Dermis microvascular lymphatic vessel endothelial cell (primary cell): ENCODE measurements at regions not wholly inside any gene's neighbourhood (a gene's known extent, or its start where the extent isn't known, plus 50 kb on each side); places are given as distances from the start of the nearest gene placed in this dataset.
"Not testable (repeated sequence)": the region's sequence is repeated elsewhere in the genome, so short reads cannot be mapped to it uniquely, and the experiment has no call there.

Experiments used
- DNase-seq, 2 donors: peaks; one replicate each; pipeline versions ENCODE4 v3.0.0 to v3.0.0-alpha.2; 2010; ENCODE audit warnings: low read depth in 2 of 2

DNA sequence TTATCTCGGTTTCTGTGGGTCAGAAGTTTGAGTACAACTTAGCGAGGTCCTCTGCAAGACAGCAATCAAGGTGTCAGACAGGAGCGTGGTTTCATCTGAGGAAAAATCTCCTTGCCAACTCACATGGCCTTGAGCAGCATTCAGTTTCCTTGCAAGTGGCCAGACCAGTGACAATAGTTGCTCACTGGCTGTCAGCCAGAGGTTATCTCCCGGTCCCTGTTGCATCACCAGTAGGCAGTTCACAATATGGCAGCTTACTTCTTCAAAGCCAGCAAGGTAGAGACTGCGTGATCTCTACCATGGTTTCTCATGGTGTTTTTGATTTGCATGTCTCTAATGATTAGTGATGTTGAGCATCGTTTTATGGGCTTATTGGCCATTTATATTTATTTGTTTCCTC, 143.8 kb upstream of the DAAM1 start:
- no peak for DNase-seq

GRCh38 chr14:59046746-59047145, 141.7 kb upstream of the DAAM1 start:
- DNase-seq: no peak

- DNase-seq: no peak
Observed at GRCh38 chr14:59055006-59055405, 133.5 kb upstream of the DAAM1 start.

DNA sequence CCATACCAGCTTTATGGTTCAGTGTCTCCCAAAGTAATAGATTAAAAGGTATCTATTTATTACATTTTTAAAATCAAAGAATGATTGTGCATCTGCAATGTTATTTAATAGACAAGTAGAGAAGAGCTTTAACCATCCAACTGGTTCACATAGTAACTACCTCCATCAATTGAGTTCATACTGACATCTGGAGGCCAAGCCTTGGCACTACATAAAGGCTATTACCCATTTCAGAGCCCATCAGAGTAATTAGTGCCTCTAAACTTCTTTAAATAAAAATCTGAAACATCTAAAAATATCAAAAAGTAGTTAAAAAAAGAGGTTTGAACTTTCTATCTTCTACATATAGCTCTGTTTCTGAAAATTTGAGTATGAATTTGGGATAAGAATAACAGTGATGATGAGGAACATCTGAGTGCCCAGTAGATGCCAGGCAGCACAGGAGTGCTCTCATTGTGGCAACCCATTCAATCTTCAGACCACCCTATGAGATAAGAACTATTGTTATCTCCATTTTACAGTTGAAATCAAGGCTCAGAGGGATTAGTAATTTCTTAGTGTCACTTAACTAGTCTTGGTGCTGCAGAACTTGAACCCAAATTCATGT, 132.9 kb upstream of the DAAM1 start:
- DNase-seq: peak; percentile 21 to 54

GRCh38 chr14:59057551-59057950, 130.9 kb upstream of the DAAM1 start:
- no peak for DNase-seq

DNA sequence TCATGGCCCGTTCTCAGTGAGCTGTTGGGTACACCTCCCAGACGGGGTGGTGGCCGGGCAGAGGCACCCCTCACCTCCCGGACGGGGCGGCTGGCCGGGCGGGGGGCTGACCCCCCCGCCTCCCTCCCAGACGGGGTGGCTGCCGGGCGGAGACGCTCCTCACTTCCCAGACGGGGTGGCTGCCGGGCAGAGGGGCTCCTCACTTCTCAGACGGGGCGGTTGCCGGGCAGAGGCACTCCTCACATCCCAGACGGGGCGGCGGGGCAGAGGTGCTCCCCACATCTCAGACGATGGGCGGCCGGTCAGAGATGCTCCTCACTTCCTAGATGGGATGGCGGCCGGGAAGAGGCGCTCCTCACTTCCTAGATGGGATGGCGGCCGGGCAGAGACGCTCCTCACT, 129.7 kb upstream of the DAAM1 start:
- DNase-seq: not testable (repeated sequence)

DNA sequence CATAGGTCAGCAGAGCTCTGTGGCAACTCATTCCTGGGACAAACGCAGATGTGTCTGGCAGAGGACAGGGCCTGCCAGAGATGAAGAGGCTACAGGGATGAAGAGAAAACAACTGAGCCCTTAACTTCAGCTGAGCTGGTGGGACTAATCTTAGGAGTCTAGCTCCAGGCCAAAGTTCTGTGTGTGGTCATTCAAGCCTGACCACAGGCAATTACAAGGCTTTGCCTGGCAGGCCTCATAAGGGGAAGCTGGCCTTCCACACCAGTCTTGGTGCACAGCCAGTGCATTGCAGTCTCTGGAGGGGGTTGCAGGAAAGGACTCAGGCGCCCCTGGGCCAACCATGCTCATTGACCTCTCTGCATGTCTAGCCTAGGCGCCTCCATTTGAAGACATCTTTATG, 127.6 kb upstream of the DAAM1 start:
- DNase-seq: no peak

GRCh38 chr14:59061292-59061691, 127.2 kb upstream of the DAAM1 start:
- no peak for DNase-seq

- no peak for DNase-seq
Observed at GRCh38 chr14:59063259-59063658, 125.2 kb upstream of the DAAM1 start.

DNA sequence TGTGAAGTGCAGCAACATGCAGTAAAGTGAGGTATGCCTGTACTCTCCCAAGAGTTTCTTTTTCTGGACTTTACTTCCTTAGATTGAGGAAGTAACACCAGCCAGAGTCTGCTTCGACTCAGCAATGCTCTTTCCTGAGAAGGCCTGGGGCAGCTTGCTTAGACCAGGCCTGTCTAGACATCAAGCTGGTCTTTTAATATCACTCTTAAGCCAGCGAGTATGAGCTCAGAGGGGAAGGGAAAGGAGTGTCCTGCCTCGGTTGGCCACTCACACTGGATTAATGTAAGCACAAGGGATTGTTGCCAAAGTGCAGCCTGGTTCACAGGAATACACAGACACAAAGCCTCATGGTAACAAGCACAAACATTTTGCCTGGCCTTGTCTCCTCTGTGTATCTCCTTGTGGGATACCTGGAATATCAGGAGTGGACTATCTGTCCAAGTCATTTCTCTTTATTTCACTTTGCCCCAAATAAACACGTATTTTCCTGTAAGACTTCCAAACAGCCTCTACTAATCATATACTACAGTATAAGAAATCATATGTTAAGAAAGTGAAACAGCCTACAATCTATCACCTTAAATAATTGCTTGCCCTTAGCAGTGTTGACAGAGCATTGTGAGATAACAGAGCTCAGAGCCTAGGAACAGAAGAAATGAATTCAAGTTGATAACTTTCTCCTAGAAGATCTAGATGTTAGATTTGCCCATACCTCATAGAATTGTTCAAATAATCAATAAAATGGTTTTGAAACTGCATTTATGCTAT, 121.2 kb upstream of the DAAM1 start:
- DNase-seq: no peak

GRCh38 chr14:59069163-59069854, 119.2 kb upstream of the DAAM1 start:
- DNase-seq: no peak

- no peak for DNase-seq
Observed at GRCh38 chr14:59075506-59075905, 113.0 kb upstream of the DAAM1 start.

GRCh38 chr14:59081720-59082119, 106.7 kb upstream of the DAAM1 start:
- DNase-seq: no peak

GRCh38 chr14:59085207-59085739, 103.2 kb upstream of the DAAM1 start:
- DNase-seq: no peak

- no peak for DNase-seq
Observed at GRCh38 chr14:59086241-59086882, 102.1 kb upstream of the DAAM1 start.

GRCh38 chr14:59087240-59087639, 101.2 kb upstream of the DAAM1 start:
- DNase-seq: no peak

DNA sequence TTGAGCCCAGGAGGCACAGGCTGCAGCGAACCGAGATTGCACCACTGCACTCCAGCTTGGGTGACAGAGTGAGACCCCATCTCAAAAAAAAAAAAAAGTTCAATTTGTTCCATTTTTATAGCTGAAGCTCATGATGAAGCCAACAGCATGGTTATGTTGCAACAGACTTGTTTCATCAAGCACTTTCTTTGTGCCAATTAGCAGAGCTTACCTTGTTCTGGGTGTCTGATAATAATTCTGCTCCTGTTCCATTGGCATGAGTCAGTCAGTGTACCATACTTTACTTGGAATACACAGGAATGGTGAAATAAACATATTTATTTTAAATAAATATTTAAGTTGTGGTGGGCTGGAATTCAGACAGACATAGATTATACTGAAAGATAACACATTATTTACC, 100.8 kb upstream of the DAAM1 start:
- no peak for DNase-seq

DNA sequence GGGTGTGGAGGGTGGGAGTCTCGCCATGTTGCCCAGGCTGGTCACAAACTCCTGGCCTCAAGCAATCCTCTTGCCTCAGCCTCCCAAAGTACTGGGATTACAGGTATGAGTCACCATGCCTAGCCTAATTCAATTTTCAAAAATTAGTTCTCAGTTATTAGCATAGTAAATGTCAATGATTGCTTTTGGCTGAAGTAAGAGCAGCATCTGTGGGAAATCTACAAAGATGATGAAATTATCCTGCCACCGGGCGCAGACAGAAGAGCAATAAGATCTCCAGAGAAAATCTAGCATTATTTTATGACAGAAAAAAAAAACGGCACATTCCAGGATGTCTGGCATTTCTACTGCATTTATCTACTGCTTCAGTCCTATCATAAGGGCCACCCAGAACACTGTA, 97.9 kb upstream of the DAAM1 start:
- no peak for DNase-seq

DNA sequence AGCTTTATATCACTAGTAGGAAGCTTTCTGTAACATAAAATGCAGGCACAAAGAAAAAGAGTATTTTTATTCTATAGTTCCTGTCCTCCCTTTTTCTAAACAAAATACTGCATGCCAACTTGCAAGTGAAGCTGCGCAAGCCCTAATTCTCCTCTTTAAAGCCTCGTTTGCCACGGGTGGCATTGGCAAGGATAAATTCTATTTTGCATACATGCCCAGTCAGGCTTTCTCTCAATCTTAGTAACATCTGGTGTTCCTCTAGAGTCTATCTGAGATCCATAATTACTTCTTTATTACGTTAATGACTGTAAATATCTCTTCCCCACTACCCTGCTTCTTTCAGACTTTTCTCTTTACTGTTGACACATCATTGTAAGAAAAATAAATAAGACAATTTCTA, 97.1 kb upstream of the DAAM1 start:
- no peak for DNase-seq

- DNase-seq: no peak
Observed at GRCh38 chr14:59091976-59092375, 96.5 kb upstream of the DAAM1 start.

GRCh38 chr14:59093902-59094301, 94.6 kb upstream of the DAAM1 start:
- DNase-seq: no peak

GRCh38 chr14:59096303-59096702, 92.2 kb upstream of the DAAM1 start:
- DNase-seq: no peak
